HG03045 (cell line): ENCODE measurements at regions not wholly inside any gene's neighbourhood (a gene's known extent, or its start where the extent isn't known, plus 50 kb on each side); places are given as distances from the start of the nearest gene placed in this dataset.
"Not testable (repeated sequence)": the region's sequence is repeated elsewhere in the genome, so short reads cannot be mapped to it uniquely, and the experiment has no call there.

Experiments
- ATAC-seq: cut with Tn5 transposase; IDR thresholded peaks from one replicate; pipeline ENCODE4 v1.9.1; 2021; ENCODE audit warnings: mild to moderate bottlenecking, moderate library complexity; ENCODE audit not compliant: unreplicated experiment

DNA sequence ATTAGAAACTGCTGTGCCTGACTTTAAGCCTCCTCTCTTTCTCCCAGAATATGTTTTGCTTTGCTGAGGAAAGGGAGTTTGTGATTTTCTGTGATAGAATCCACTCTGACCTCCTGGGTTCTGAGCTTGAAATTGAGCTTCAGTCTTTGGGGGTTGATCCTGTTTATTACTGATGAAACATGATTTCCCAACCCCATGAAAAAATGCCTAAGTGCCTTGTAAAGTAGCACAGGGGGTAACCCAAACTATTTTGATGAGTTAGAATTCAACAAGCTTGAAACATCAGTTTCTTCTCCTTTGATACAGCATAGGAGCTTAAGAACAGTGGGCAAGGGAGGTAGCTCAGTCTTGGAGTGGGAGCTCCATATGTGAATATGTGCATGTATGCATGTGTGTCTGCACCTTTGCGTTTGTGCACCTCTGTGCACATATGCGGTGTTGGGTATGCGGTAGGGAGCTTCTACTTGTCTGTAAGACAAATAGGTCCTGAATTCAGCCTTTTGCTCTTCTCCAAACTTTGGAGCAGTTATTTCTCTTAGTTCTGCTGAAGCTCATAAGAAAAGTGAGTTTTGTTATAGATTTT is 364.6 kb downstream of the OSR1 start:
- ATAC-seq: no peak

DNA sequence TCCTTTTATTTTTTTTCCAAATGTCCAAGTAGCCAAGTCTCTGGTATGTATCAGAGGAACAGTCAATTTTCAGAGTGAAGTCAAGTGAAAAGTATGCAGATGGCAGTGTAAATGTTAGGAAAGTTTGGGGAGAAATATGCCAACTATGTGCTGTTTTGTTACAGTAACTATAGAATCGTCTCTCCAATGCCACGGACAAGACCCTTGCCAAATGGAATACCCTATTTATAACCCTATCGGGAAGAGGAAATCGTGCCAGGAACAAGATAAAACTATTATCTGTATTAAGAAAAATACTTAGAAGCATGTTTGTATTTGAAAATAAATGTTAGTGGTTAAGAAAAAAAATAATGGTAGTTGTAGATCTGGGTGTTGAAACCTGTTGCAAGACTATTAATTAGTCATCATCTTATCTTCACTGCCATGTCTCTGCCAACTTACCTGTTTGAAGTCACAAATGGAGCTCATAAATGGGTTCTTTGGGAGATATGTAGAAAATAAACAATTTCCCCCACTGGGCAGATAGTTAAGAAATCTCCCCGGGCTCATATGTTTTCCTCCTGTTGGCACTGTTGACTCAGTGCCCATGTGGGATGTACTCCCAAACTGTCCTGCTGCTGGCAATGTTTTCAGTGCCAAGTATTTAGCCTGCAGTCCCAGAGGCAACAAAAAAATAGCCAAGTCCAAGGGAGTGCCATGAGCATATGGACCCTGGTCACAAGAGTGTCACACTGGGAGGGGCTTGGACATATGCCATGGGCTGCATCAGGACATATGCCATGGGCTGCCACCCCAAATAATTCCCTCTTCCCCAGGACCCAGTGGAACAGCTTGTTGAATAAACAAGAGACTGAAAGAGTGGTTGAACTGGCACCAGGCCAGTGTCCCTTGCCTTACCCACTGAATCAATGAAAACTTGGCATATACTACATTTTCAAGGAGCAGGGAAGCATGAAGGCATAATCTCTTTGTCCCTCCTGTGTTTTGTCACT is 366.9 kb downstream of the OSR1 start:
- ATAC-seq: no peak

DNA sequence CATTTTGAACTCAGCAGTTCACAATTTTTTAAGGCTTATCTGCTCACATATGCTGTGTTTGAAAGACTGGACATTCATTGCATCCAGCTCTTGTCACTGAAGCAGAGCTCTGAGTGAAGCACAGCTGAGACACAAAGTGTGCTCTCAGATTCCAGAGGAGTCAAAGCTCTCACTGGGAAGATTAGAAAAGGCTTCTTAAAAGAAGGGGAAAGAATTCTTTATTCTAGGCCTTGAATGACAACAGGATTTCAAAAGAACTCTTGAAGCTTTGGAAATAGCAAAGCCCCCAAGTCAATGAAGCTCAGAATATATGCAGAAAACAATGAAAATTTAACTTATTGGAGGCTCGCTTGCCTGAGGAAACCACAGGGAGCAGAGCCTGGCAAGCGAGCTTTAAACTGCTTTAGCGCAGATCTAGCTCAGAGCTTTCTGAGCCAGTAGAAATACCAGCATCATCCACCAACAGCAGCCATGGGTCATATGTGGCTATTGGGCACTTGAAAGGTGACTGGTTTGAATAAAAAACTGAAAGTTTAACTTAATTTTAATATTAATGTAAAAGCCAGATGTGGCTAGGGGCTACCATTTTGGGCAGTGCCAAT is 369.7 kb downstream of the OSR1 start:
- ATAC-seq: no peak

DNA sequence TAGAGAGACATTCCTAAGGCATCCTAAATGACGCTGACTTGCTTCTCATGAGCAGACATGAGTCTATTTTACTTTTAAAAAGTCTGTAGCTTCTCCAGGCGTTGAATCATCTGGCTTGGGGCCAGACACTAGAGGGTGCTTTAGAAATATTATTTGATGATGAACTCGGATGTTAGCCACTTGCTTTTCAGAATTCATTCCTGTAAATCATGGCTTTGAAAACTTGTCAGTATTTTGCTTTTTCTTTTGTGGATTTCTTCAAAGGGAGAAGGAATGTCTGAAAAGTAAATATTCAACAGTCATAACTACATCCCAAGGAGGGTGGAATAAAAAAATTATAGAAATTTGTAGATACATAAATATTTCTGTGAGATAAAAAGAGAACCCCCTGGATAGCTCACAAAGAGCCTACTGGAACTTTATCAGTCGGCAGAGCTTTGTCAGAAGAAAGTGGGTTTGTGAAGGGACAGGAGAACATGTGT is 370.8 kb downstream of the OSR1 start:
- no peak for ATAC-seq

GRCh38 chr2:18987016-18987415 is 371.4 kb downstream of the OSR1 start:
- no peak for ATAC-seq

- no peak for ATAC-seq
These were observed 372.4 kb downstream of the OSR1 start for GRCh38 chr2:18986046-18986445.

DNA sequence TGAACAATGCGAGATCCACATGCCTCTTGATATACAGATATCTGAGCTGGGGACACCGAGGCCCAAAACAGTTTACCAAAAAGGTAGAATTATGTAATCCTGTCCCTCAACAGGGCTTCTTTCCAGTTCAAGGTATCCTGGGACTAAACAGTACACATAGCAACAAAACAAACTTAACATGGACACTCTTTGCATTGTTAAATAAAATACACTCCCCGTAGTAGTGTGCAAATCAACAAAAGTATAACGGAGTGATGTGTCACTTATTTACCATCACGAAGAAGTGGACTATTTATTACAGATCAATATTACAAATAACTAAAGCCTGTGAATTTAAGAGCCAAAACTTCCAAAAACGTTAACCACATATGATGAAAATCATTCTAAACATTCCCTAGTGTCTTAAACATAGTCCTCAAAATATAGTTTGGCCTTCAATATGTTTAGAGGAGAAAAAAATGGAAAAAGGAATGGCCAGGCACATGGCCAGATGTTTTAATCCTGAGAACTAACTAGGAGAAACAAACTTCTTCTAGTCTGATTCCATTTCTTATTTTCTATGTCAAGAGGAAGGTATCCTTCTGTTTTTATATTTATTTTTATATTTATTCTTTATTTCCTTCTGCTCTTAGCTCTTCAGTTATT is 377.5 kb downstream of the OSR1 start:
- ATAC-seq: no peak

DNA sequence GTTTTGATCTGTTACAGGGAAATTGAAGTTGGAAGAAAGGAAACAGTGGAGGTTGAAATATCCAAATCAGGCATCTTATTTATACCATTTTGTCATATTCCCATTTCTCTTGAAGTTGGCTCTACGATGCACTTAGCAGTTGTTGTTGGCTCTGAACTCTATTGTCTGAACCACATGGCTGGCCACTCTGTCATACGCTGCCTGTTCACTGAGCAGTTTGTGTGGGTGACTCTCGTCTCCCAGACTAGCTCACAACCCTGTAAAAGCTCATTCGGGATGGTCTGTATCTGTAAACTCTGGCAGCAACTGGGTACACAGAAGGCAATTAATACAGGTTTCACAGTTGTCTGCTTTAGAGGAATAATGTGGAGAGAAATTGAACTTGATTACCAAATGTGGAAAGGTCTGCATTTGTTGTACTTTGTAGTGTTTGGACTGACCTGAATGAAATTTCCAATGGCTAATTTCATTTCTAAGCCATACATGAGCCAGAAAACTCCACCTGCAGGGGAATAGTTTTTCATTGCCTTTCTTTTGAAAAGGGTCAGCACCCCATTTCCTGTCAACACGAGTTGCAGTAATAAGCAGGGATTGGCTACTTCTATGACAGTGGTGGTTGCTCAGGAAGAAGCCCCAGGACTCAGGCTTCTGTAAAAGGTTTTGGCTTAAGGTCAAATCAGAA is 378.2 kb downstream of the OSR1 start:
- ATAC-seq: no peak

GRCh38 chr2:18977409-18977808 is 381.0 kb downstream of the OSR1 start:
- ATAC-seq: no peak

- ATAC-seq: no peak
These were observed 382.1 kb downstream of the OSR1 start for GRCh38 chr2:18976168-18976961.

- ATAC-seq: no peak
These were observed 382.8 kb downstream of the OSR1 start for GRCh38 chr2:18975506-18976167.

- no peak for ATAC-seq
These were observed 382.3 kb upstream of the NT5C1B start for GRCh38 chr2:18971628-18972027.

GRCh38 chr2:18971069-18971378 is 381.7 kb upstream of the NT5C1B start:
- ATAC-seq: no peak

DNA sequence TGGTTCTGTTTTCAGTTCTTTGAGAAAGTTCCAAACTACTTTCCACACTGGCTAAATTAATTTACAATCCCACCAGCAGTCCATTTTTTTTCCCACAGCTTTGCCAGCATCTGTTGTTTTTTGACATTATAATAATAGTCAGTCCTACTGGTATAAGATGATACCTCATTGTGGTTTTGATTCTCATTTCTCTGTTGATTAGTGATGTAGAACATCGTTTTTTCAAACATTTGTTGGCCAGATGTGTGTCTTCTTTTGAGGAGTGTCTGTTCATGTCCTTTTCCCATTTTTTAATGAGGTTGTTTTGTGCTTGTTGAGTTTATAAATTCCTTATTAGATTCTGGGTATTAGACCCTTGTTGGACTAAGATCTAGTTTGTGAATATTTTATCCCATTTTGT is 376.8 kb upstream of the NT5C1B start:
- no peak for ATAC-seq

- ATAC-seq: not testable (repeated sequence)
These were observed 374.4 kb upstream of the NT5C1B start for GRCh38 chr2:18963739-18964256.

DNA sequence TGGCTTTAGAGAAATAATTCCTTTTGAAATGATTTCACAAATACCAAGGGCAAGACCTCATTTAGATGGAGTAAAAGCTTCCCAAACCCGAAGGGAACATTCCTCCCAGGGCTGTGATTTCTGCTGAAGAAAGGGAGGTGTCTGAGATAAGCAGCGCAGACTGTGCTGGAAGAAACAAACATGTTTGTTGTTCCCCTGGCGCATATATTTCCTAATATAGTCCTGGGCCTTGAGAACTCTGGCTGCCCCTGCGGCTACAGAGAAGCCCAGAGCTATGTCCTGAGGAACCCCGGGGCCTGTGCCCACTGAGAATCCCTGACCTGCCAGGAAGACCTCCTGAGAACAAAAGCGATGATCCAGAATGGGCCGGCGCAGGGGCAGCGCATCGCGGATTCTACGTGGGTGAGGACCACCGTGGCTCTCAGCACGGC is 372.6 kb upstream of the NT5C1B start:
- ATAC-seq: no peak

- no peak for ATAC-seq
These were observed 370.8 kb upstream of the NT5C1B start for GRCh38 chr2:18959952-18960717.

- ATAC-seq: no peak
These were observed 369.8 kb upstream of the NT5C1B start for GRCh38 chr2:18959200-18959599.
